HG03103 (cell line): ENCODE measurements at regions not wholly inside any gene's neighbourhood (a gene's known extent, or its start where the extent isn't known, plus 50 kb on each side); places are given as distances from the start of the nearest gene placed in this dataset.

Experiments
- ATAC-seq: cut with Tn5 transposase; IDR thresholded peaks from one replicate; pipeline ENCODE4 v1.9.1; 2021; ENCODE audit warnings: low read depth; ENCODE audit not compliant: unreplicated experiment

DNA sequence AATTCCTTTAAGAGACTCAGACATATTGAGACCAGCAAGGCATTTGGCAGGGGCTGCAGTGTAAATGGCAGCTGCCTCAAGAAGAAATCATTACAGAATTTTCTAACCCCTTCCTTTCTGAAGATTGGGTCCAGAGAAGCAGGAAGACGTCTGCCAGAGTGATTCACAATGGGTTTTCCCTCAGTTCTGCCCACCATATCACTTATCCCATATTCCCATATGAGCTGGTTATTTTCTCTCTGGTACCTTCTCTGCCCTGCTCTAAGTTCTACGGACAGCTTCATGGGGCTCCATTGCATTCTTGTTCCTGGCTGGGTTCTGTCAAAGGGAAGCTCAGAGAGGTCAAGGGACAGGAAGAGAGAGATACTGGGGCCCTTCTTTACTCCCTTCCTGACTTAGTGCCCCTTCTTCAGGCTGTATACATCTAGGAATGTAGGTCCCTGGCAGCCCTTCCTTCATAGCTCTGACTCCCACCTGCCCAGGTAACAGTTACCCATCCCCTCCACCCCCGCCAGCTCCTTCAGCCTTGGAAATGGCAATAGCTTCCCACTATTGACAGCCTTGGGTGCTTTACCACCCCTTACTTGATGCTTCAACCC is 420.6 kb upstream of the DAB1 start:
- ATAC-seq, result no peak

DNA sequence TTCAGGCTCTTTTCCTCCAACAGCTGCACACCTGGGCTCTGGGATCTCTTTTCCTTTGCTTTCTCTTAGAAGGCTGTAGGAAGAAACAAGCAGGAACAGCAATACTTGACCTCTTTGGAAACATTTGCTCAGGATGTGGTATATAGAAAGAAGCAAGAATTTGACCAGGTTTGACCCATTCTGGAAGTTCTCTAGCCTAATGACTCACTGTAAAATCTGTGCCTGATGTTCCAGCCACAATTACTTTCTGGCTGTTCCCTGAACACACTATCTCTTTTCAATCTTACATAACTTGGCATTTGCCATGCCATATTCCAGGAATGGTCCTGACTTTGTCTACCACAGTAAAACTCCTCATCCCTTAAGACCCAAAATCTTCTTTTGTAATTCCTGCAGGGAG is 419.9 kb upstream of the DAB1 start:
- no peak for ATAC-seq

DNA sequence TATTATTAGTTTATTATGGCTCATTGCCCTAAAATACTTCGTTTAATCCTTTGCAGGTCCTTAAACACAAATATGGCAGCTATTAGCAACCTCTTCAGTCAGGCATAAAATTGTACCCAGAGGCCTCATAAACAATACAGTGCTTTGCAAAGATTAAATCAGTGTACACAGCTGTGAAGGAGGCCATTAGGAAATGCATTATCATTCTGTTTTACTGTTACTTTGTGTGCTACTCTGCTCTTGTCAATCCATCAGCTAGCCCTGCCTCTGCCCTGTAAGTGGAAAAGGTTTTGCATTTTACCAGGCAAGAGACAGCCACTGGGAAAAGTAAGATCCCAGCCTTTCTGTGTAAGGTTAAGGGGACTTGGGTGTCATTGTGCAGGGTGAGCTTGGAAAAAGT is 415.7 kb upstream of the DAB1 start:
- no peak for ATAC-seq

DNA sequence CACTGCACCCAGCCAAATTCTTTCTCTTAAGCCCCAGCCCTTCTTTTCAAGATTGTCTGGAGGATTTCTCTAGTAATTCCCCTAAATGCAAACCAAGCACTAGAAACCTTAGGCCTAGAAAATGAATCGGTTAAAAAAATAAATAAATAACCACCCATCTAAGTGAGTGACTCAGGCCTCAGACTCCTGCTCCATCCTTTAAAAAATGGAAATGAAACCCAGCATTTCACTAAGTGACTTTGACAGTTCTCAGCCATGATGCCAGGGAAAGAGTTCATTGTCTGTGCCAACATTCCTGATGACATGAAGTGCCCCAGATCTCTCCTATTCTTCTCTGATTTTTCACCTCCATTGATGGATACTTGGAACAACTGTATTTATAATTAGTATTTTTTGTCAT is 415.2 kb upstream of the DAB1 start:
- no peak for ATAC-seq

DNA sequence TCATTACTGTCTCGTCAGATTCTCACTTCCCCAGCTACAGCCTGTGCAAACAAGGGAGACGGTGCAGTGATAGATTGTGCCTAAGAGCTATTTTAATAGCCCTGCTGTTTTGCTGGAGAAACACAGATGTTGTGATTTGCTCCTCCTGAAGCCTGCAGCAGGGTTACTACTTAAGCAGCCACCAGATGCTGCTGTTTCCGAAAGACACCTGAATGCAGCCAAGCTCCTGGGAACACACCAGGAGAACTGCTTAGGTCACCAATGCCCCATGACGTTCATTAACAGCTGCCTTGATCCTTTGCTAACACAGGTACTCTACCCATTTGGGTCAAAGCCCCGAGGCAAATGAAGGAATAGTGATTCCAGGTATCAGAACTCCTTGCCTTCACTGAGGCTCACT is 411.8 kb upstream of the DAB1 start:
- ATAC-seq, result no peak

DNA sequence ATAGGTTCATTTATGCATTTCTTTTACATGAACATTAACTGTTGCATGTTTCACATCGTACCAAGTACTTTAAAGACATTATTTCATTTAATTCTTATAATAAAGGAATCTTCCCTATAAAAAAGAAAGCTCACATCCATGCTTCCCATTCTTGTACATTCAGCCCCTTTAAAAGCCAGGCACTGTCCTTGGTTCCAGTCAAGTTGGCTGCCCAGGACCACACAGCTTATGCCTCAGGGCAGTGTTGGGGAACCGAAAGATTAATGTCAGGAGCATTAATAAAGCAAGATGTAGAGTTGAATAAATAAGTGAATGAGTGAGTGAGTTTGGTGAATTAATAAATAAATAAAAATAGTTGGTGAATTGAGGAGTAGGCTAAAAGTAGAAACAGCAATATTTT is 409.4 kb upstream of the DAB1 start:
- ATAC-seq, result no peak

DNA sequence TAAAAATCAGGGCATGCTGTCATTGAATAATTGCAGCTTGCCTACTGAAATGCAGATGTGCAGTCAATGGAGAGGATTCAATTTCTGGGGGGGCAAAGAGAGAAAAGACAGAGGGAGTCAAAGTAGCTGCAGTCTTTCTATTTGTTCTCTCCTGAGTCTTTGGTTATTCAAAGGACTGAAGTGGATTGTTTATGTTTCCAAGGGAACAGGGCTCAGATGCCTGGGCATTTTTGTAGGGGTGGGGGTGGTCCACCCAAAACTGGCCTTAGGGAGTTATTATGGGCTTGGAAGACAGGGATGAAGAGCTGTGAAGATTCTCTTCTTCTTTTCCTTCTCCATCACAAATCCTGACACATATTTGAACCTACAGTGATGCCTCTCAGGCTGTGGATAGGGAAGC is 408.8 kb upstream of the DAB1 start:
- ATAC-seq, result no peak

DNA sequence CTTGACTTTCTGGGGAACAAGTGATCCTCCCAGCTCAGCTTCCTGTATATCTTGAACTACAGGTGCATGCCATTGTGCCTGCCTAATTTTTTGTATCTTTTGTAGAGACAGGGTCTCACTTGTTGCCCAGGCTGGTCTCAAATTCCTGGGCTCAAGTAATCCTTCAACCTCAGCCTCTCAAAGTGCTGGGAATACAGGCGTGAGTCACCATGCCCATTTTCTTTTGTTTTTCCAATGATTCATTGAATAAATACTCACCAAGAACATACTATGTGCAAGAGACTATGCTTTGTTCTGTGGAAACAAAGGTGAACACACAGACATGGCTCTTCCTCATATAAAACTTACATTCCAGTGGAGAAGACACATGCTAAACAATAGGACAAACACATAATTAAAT is 407.8 kb upstream of the DAB1 start:
- ATAC-seq, result no peak

DNA sequence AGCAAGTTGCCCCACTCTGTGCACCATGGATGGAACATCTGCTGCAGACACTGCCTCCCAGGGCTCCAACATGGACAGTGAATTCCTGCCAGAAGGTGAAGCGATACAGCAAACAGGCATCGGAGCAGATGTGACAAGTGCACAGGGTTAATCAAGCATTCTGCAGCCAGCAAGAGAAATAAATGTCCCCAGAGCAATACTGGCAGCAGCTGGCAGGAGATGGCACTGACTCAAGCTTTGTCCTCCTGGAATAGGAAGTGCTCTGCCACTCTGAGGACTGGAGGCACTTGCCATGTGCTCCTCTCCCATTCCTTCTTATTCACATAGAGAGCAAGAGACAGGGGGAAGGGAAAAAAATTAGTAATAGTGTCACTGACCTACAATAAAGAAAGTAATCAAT is 402.7 kb upstream of the DAB1 start:
- ATAC-seq, result no peak

DNA sequence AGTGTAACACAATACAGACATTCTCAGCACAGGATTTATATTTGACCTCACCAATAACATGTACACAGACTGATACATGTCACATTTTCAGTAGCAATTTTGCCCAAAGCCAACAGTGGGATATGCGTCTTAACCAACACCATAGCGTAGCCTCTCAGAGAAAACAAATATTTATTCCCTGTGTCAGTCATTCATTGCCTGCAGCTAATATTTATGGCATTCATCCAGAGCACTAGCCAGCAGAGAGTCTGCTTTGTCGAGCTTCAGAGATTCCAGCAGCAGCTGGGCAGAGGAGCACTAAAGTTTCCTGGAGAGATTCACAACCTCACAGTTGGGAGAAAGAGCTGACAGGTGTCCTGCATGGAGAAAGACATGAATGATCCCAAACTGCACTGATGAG is 400.7 kb upstream of the DAB1 start:
- ATAC-seq, result no peak

DNA sequence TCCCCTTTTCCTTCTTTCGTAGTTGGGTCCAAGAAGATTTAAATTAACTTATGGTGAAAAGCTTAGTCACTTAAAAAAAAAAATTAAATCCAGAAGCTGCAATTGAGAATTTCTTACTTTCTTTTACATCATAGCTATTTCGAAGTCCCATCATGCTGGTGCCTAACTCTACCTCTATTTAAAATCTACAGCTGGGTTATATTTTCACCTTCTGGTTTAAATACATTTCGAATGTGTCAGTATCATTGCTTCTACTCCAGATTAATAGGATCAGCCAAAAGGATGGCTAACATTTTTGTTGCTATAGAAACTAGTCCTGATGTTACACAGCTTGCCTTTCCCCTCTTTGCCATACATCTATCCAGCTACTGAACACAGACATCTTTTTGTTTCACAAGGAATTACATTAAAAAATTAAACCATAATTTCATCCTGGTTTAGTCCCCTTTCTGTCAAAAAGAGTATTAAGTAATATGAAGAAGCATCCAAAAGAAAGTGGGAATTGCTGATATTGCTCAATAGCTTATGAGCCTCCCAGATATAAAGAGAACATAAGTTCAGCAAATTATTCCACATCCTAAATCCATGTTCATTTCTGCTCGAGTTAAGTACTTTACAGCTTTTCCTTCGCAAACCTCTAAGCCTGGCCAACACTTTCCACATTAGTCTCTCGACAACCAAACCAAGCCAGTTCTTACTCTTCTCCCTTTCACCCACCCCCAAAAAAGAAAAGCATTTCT is 396.7 kb upstream of the DAB1 start:
- no peak for ATAC-seq

DNA sequence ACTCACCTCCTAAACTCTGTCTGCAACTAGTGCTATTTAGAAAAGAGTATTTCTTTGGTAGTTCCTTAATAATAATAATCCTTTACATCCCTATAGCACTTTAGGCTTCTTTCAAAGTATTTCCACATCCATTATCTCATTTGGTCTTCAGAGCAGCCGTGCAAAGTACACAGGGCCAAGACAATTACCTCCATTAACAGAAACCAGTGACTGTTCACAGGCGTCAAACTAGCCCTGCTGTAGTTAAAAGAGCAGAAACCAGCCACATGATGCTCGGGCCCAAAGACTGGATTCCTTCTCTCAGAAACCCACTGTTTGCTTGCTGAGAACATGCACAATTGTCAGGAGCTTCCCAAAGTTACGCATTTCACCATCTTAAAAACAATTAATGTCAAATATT is 396.0 kb upstream of the DAB1 start:
- no peak for ATAC-seq

DNA sequence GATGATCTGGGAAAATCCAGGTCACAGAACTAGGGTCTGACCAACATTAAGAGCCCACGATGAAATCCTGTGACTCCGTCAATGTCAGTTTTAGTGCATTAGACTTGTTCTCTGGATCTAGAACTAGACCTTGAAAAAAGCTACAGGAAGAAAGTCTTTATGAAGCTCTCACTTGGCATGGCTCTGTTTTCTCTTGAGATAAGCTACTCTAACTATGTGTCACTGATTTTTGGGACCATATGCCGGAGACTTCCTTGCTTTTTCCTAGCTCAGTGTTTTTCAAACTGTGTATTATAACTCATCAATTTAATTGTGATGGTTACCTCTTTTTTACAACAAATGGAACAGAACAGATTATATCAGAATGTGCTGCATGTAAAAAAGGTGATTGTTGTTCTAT is 379.7 kb upstream of the DAB1 start:
- ATAC-seq, result no peak

DNA sequence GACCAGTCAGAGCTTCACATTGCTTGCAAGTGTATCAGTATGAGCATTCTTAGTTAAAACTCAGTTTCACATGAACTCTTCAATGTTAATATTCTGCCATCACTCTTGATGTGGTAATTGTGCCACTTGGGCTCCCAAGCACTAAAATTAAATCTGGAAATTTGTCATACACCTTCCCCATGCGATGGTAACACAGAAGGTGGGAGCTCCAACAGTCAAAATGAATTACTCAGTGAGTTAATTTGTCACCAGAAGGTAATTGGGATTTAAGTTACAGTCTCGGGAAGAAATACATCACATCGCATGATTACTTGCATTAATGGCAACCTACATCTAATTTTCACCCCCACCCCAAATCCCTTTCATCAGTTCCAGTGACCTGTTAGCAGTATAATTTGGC is 376.5 kb upstream of the DAB1 start:
- ATAC-seq, result no peak

DNA sequence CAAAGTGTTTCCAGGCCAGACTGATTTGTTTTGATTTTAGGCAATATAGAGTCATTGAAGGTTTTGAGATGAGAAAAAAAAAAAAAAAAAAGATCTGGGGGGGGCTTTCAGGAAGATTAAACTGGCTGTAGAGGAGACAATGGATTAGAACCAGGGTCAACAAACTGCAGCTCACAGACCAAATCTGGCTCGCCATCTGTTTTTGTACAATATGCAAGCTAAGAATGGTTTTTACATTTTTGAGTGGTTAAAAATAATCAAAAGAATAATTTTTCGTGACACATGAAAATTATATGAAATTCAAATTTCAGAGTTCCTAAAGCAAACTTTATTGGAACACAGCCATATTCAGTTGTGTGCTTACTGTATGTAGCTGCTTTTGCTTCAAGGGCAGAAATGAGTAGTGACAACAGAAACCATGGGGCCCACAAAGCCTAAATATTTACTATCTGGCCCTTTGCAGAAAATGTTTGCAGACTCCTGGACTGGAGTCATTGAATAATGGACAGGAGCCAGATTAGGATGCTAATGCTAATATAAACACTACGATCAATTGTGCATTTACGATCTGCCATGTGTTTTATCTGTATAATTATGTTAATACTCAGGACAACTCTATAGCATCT is 375.7 kb upstream of the DAB1 start:
- no peak for ATAC-seq

DNA sequence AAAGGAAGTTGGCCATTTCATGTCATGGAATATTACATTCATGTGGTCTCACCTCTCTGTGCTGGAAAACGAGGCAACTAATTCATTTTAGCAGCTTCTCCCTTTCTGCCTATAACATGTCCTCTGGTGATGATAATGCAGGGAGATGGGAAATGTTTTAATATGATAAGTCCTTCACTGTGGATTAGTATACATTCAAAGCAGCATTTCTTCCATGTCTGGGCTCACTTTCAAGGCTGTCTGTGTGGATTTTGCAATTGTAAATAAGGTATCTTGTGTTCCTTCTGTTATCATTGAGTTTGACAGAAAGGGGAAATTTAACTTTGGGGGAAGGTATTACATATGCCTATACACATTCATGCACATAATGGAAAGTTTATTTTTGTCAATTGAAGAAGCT is 374.7 kb upstream of the DAB1 start:
- no peak for ATAC-seq

DNA sequence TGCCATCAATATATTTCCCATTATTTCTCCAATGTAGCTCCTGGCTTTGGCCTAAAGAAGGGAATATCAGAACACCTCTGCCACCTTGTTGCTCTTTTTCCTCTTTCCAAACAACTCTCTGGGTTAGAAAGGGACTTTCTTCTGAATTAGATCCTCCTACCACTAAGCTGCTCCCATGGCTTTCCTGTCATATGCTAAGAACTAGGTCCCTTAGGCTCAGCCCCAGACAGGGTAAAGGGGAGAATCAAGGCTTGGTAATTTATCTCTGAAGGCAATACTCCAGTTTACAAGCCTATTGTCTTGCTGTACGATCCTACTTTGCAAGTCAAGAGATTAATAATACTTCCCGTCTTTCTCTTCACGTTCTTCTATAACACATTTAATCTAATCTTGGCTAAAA is 373.2 kb upstream of the DAB1 start:
- no peak for ATAC-seq

DNA sequence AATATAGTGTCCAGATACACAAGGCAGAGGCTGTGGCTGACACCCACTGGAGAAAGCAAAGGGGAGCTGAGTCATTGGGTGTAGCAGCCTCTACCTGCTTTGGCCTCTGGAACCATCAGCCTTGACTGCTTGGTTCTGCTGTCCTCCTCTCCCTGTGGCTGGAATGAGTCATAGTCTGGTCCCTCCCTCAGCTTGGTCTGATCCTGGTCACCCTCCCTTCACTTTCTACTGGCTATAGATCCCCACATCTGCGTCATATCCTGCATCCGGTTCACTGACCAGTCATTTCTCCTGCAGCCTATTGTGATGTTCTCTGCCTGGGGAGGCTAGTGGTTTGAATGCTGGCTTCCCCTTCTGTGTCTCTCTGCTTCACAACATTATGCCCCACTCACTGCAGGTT is 372.8 kb upstream of the DAB1 start:
- ATAC-seq, result no peak

DNA sequence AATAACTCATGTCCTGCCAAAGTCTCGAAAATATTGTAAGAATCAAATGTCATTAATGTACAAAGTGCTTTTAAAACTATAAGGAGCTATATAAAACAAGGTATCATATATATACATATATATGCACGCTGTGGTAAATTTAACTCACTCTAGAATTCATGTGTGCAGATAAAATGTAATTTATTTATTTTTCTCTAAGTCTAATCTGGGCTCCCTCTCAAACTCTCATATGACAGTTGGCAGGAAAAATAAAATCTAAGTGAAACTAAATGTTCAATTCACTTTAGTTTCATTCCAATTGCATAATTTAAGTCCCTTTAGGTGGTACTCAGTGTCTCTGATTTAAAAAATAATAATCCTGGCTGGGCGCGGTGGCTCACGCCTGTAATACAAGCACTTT is 372.0 kb upstream of the DAB1 start:
- ATAC-seq, result no peak

DNA sequence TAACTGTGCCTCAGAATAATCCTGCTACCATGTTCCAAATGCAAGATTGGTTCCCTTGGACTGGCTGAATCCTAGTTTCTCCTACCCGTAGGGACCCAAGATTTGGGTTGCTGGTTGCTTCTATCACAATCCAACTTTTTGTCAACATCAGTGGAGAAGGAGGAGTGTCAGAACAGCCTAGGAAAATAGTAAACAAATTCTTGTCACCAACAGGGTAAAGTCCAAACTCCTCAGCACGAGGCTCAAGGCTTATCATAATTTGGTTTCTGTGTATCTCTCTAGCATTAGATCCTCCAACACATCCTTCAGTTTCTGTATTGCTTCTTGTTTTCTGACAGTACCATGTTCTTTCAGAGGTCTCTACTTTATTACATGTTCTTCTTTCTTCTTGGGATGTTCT is 370.2 kb upstream of the DAB1 start:
- no peak for ATAC-seq

DNA sequence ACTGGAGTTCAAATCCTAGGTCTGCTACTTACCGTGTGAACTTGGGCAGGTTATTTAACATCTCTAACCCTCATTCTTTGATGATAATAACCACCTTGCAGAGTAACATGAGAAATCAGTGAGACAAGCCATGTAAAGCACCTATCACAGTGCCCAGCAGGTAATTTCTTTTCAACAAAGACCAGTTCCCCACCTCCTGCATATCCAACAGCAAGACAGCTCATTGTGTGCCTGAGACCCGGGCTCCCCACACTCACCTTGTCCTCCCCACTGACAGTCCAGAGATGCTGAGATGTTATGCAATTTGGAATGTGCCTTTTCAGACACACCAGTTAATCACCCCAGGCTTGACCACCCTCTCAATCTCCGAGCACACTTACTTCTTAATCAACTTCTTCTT is 367.6 kb upstream of the DAB1 start:
- no peak for ATAC-seq

DNA sequence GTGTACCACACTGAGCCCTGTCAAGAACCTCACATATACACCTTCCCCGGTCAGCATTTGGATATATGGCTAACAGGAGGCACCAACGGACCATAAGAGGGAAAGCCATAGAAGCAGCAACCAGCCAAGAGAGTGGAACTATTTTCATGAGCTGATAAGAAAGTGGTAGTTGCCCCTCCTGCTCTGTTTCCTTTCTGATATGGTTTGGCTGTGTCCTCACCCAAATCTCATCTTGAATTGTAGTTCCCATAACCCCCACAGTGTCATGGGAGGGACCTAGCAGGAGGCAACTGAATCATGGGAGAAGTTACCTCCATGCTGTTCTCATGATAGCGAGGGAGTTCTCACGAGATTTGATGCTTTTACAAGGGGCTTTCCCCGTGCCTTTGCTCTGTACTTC is 366.1 kb upstream of the DAB1 start:
- ATAC-seq, result no peak
